GM23338 (cell line): ENCODE measurements at regions not wholly inside any gene's neighbourhood (a gene's known extent, or its start where the extent isn't known, plus 50 kb on each side); places are given as distances from the start of the nearest gene placed in this dataset.

Source experiments
- ATAC-seq: fragments of 200-7000 bp; cut with Tn5 transposase; 3 replicates; pipeline ENCODE4 v1.9.1; 2020
- DNase-seq: peaks from one replicate; pipeline ENCODE4 v3.0.0-alpha.2; 2015; ENCODE audit warnings: low spot score
- H2AFZ ChIP-seq: fragments of 200-600 bp; sonication (generic); 2 replicates; pipeline ENCODE4 v1.8.0; 2016; ENCODE audit warnings: antibody characterized with exemption, mild to moderate bottlenecking, moderate library complexity
- H3F3A ChIP-seq: fragments of 200-600 bp; sonication (generic); replicated peaks from 2 replicates; pipeline ENCODE4 v1.8.0; 2017; ENCODE audit warnings: antibody characterized with exemption, mixed run types, low read depth
- H3K27ac ChIP-seq: fragments of 200-600 bp; sonication (generic); 2 replicates; pipeline ENCODE4 v1.6.1; 2016; ENCODE audit warnings: low read depth
- H3K27me3 ChIP-seq: fragments of 200-600 bp; sonication (generic); 2 replicates; pipeline ENCODE4 v1.8.0; 2016; ENCODE audit warnings: mild to moderate bottlenecking, mixed run types, moderate library complexity; ENCODE audit not compliant: insufficient read depth
- H3K36me3 ChIP-seq: fragments of 200-600 bp; sonication (generic); 2 replicates; pipeline ENCODE4 v1.8.0; 2016; ENCODE audit warnings: mild to moderate bottlenecking; ENCODE audit not compliant: insufficient read depth
- H3K4me1 ChIP-seq: fragments of 200-600 bp; sonication (generic); 2 replicates; pipeline ENCODE4 v1.8.0; 2016; ENCODE audit warnings: mild to moderate bottlenecking, moderate library complexity; ENCODE audit not compliant: insufficient read depth
- H3K4me2 ChIP-seq: fragments of 200-600 bp; sonication (generic); 2 replicates; pipeline ENCODE4 v1.7.1; 2017; ENCODE audit warnings: mixed run types
- H3K4me3 ChIP-seq: fragments of 200-600 bp; sonication (generic); 2 replicates; pipeline ENCODE4 v1.6.1; 2016; ENCODE audit warnings: mixed run types
- H3K79me2 ChIP-seq: fragments of 200-600 bp; sonication (generic); replicated peaks from 2 replicates; pipeline ENCODE4 v1.8.0; 2017; ENCODE audit warnings: mild to moderate bottlenecking; ENCODE audit not compliant: insufficient read depth
- H3K9me2 ChIP-seq: fragments of 200-600 bp; sonication (generic); 2 replicates; pipeline ENCODE4 v1.8.0; 2017; ENCODE audit not compliant: insufficient read depth
- H4K20me1 ChIP-seq: fragments of 200-600 bp; sonication (generic); replicated peaks from 2 replicates; pipeline ENCODE4 v1.8.0; 2017; ENCODE audit warnings: mild to moderate bottlenecking; ENCODE audit not compliant: insufficient read depth
- H3K27ac Mint-ChIP-seq: 2 replicates; pipeline ENCODE4 v1.8.0; 2020; ENCODE audit warnings: inconsistent platforms, mild to moderate bottlenecking, moderate library complexity, mixed read lengths
- H3K27me3 Mint-ChIP-seq: 3 replicates; pipeline ENCODE4 v1.8.0; 2022; ENCODE audit warnings: low read depth, mild to moderate bottlenecking, moderate library complexity, mixed read lengths, inconsistent platforms; ENCODE audit not compliant: insufficient read depth, poor library complexity
- H3K36me3 Mint-ChIP-seq: 3 replicates; pipeline ENCODE4 v1.8.0; 2021; ENCODE audit warnings: low read depth, mild to moderate bottlenecking, inconsistent platforms, moderate library complexity, mixed read lengths
- H3K4me1 Mint-ChIP-seq: 3 replicates; pipeline ENCODE4 v1.8.0; 2020; ENCODE audit warnings: mild to moderate bottlenecking, inconsistent platforms, mixed read lengths
- H3K4me3 Mint-ChIP-seq: 3 replicates; pipeline ENCODE4 v1.8.0; 2021; ENCODE audit warnings: moderate library complexity, mild to moderate bottlenecking, inconsistent platforms, mixed read lengths
- H3K9me3 Mint-ChIP-seq: 3 replicates; pipeline ENCODE4 v1.8.0; 2020; ENCODE audit warnings: moderate library complexity, mild to moderate bottlenecking, inconsistent platforms, mixed read lengths
- CTCF ChIP-seq, 2 experiments: fragments of 200-600 bp in 1 of 2; sonication (generic) in 1 of 2; conservative IDR thresholded peaks; 2 replicates each; pipeline versions ENCODE4 v1.5.1 to v1.6.1; 2016 to 2017; ENCODE audit warnings: antibody characterized with exemption in 2 of 2, low read depth in 2 of 2, mild to moderate bottlenecking in 2 of 2, moderate library complexity in 1 of 2
- EZH2phosphoT487 ChIP-seq: fragments of 200-600 bp; sonication (generic); IDR thresholded peaks from one replicate; pipeline ENCODE4 v1.8.1; 2018; ENCODE audit warnings: antibody characterized with exemption; ENCODE audit not compliant: unreplicated experiment
- JUNB ChIP-seq: IDR thresholded peaks from one replicate; pipeline ENCODE4 v1.6.1; 2016; ENCODE audit warnings: antibody characterized with exemption; ENCODE audit not compliant: unreplicated experiment
- NANOG ChIP-seq: IDR thresholded peaks from 2 replicates; pipeline ENCODE4 v1.6.1; 2016; ENCODE audit warnings: antibody characterized with exemption, borderline replicate concordance
- POLR2AphosphoS5 ChIP-seq: IDR thresholded peaks from 2 replicates; pipeline ENCODE4 v1.6.1; 2016; ENCODE audit warnings: antibody characterized with exemption, low read depth
- REST ChIP-seq: IDR thresholded peaks from one replicate; pipeline ENCODE4 v1.6.1; 2018; ENCODE audit warnings: antibody characterized with exemption; ENCODE audit not compliant: unreplicated experiment
- STAT1 ChIP-seq: IDR thresholded peaks from one replicate; pipeline ENCODE4 v1.6.1; 2016; ENCODE audit warnings: antibody characterized with exemption; ENCODE audit not compliant: unreplicated experiment
- ZNF114 ChIP-seq: fragments of 250-450 bp; sonication (Bioruptor Pico); IDR thresholded peaks from 2 replicates; pipeline ENCODE4 v1.5.0; 2020; ENCODE audit warnings: mild to moderate bottlenecking, moderate library complexity
- ZNF462 ChIP-seq: fragments of 250-450 bp; sonication (Bioruptor Pico); IDR thresholded peaks from 2 replicates; pipeline ENCODE4 v1.5.0; 2020; ENCODE audit warnings: mild to moderate bottlenecking, moderate library complexity

DNA sequence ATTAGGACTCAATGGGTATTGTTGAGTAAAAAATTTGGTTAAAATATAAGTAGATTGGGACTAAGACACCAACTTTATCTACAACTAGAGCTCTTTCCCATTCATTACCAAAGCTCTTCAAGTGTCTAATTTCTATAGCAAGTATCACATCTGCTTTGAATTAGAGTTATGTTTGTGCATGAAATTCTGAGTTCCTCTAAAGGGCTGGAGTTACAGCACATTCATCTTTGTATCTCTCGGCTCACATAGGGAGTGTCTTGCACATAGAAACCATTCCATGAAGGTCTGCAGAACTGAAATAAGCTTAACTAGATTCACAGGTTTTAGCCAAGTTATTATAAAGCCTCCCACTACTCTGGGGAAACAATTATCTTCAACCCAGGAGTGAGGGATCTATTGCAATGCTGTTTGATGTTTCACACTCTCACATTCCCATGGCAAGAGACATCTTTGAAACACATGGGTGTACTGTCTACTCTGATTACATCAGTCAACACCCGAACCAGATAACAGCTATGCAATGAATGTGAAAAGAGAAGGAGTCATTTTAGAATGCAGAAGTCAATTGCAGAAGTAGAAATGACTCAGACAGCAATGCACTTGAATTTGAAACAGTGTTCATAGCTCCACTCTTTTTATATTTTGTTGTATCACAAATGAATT, 93.1 kb upstream of the KBTBD8 start:
- no peak overlapping the region for H2AFZ ChIP-seq
- no peak overlapping the region for H3K27ac ChIP-seq
- H3K4me1 Mint-ChIP-seq, result peaks cover 4% of the 10 kb centered on the region
- no peaks in the 10 kb centered on the region for H3K27me3 ChIP-seq
- H4K20me1 ChIP-seq, result no peaks in the 10 kb centered on the region
- peaks cover 22% of the 10 kb centered on the region for H3K9me3 Mint-ChIP-seq
- H3K4me1 ChIP-seq, result no peaks in the 10 kb centered on the region
- no peak for TF ChIP-seq NANOG
- no peak for TF ChIP-seq STAT1
- TF ChIP-seq ZNF114 (CRISPR knock-in tag), result no peak
- no peak for TF ChIP-seq EZH2phosphoT487
- TF ChIP-seq REST, result no peak
- no peak for TF ChIP-seq ZNF462 (CRISPR knock-in tag)
- TF ChIP-seq CTCF (conservative IDR thresholded peaks at IDR 0.05; ENCODE audit: low read depth in 2 of 2), result no peak
- no peak for TF ChIP-seq JUNB
- TF ChIP-seq POLR2AphosphoS5, result no peak
- no peaks in the 10 kb centered on the region; the same call in 1 of the 2 replicates for H3K36me3 ChIP-seq
- H3K79me2 ChIP-seq, result no peaks in the 10 kb centered on the region
- no peak overlapping the region for H3K4me2 ChIP-seq
- no peak overlapping the region for H3K27ac Mint-ChIP-seq
- H3K27me3 Mint-ChIP-seq, result peaks cover 2% of the 10 kb centered on the region
- ATAC-seq (no peak), DNase-seq (no peak)
- no peaks in the 10 kb centered on the region for H3F3A ChIP-seq
- no peak overlapping the region for H3K4me3 ChIP-seq
- peaks cover 6% of the 10 kb centered on the region; the same call in 2 of the 3 replicates for H3K36me3 Mint-ChIP-seq
- H3K4me3 Mint-ChIP-seq, result no peak overlapping the region
- peaks cover 4% of the 10 kb centered on the region for H3K9me2 ChIP-seq
